ENCODE measurements at regions not wholly inside any gene's neighbourhood (a gene's known extent, or its start where the extent isn't known, plus 50 kb on each side); places are given as distances from the start of the nearest gene placed in this dataset.

- no peak for TF ChIP-seq CTCF (IDR thresholded peaks at IDR 0.05; ENCODE audit: control extremely low read depth, extremely low read depth)
Measured at GRCh38 chr12:97047361-97047760, 140.3 kb downstream of the NEDD1 start.

DNA sequence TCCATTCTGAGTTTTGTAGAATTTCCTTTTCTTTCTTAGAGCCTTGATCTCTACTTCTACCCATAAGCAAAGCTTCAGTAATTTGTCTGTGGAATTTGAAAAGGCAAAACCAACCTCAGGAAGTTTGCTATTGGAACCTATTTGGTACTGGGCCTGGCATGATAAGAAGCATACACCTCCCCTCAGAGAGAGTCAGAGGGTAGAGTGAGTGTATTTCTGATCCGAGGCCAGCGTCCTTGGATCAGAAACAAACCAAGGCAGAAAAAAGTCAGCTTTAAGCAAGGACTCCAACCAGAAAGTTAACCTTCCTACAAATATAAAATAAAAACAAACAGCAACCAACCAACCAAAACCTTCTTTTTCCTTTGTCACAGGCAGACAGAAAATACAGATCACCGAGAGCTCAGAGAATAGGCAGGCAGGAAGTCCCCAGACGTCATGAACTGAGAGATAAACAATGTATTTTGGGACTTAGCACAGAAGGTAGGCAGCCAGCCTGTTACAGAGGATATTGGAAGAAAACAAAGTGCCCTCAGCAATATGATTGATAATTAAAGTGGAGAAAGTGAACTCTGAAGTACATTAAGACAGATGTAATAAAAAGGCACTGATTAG is 141.5 kb downstream of the NEDD1 start:
- Histone ChIP-seq H3K4me1 (ENCODE audit: control insufficient read depth in 5 of 5, insufficient read depth in 5 of 5, low read length in 5 of 5) (peaks cover 0 to 3% (median 0%) of the 10 kb centered on the region in 5 donors), H3K9ac (ENCODE audit: insufficient read depth in 1 of 2, low read length in 2 of 2) (no peak overlapping the region), H3K27ac (ENCODE audit: low read depth in 1 of 2, low read length in 1 of 2) (no peak overlapping the region), H3K4me3 (no peak overlapping the region), H3K27me3 (ENCODE audit: control insufficient read depth in 3 of 3, insufficient read depth in 3 of 3, low read length in 2 of 3) (no peaks in the 10 kb centered on the region), H3K9me3 (ENCODE audit: control insufficient read depth in 4 of 4, insufficient read depth in 3 of 4, low read length in 3 of 4) (no peaks in the 10 kb centered on the region), H3K36me3 (ENCODE audit: control insufficient read depth in 4 of 4, insufficient read depth in 4 of 4, low read length in 4 of 4) (no peaks in the 10 kb centered on the region)
- DNase-seq (peak in 1 of 3 donors; percentile 22), ATAC-seq (ENCODE audit: insufficient read depth, low FRiP score) (no peak)
- no peak for TF ChIP-seq CTCF (IDR thresholded peaks at IDR 0.05; ENCODE audit: control extremely low read depth, extremely low read depth)
- 46 to 50% methylated on average over 4 of the region's 4 CpGs for WGBS, 2 donors

More at GRCh38 chr12:97047361-97047760, 140.3 kb downstream of the NEDD1 start:
- Histone ChIP-seq H3K27me3 (ENCODE audit: control insufficient read depth in 3 of 3, insufficient read depth in 3 of 3, low read length in 2 of 3) (no peaks in the 10 kb centered on the region), H3K4me1 (ENCODE audit: control insufficient read depth in 5 of 5, insufficient read depth in 5 of 5, low read length in 5 of 5) (peaks cover 0 to 3% (median 0%) of the 10 kb centered on the region in 5 donors), H3K9me3 (ENCODE audit: control insufficient read depth in 4 of 4, insufficient read depth in 3 of 4, low read length in 3 of 4) (no peaks in the 10 kb centered on the region), H3K27ac (ENCODE audit: low read depth in 1 of 2, low read length in 1 of 2) (no peak overlapping the region), H3K4me3 (no peak overlapping the region), H3K36me3 (ENCODE audit: control insufficient read depth in 4 of 4, insufficient read depth in 4 of 4, low read length in 4 of 4) (no peaks in the 10 kb centered on the region), H3K9ac (ENCODE audit: insufficient read depth in 1 of 2, low read length in 2 of 2) (no peak overlapping the region)
- no peak for DNase-seq
- ATAC-seq (ENCODE audit: insufficient read depth, low FRiP score) = no peak

- H3K9me3 ChIP-seq (ENCODE audit: control insufficient read depth in 4 of 4, insufficient read depth in 3 of 4, low read length in 3 of 4) = no peaks in the 10 kb centered on the region
- no peaks in the 10 kb centered on the region for H3K27me3 ChIP-seq (ENCODE audit: control insufficient read depth in 3 of 3, insufficient read depth in 3 of 3, low read length in 2 of 3)
- H3K4me1 ChIP-seq (ENCODE audit: control insufficient read depth in 5 of 5, insufficient read depth in 5 of 5, low read length in 5 of 5) = peaks cover 0 to 3% (median 0%) of the 10 kb centered on the region in 5 donors
- TF ChIP-seq CTCF (IDR thresholded peaks at IDR 0.05; ENCODE audit: control extremely low read depth, extremely low read depth) = no peak
- 72 to 76% methylated on average over 5 of the region's 5 CpGs for WGBS, 2 donors
- no peak overlapping the region for H3K4me3 ChIP-seq
- H3K27ac ChIP-seq (ENCODE audit: low read depth in 1 of 2, low read length in 1 of 2) = no peak overlapping the region
- ATAC-seq (ENCODE audit: insufficient read depth, low FRiP score) = no peak
- no peak overlapping the region for H3K9ac ChIP-seq (ENCODE audit: insufficient read depth in 1 of 2, low read length in 2 of 2)
- no peaks in the 10 kb centered on the region for H3K36me3 ChIP-seq (ENCODE audit: control insufficient read depth in 4 of 4, insufficient read depth in 4 of 4, low read length in 4 of 4)
- no peak for DNase-seq
Measured at GRCh38 chr12:97050509-97050908, 143.5 kb downstream of the NEDD1 start.

- DNase-seq (no peak), ATAC-seq (ENCODE audit: insufficient read depth, low FRiP score) (no peak)
- no peak overlapping the region for H3K9ac ChIP-seq (ENCODE audit: insufficient read depth in 1 of 2, low read length in 2 of 2)
- peaks cover 0 to 3% (median 0%) of the 10 kb centered on the region in 5 donors for H3K4me1 ChIP-seq (ENCODE audit: control insufficient read depth in 5 of 5, insufficient read depth in 5 of 5, low read length in 5 of 5)
- no peak overlapping the region for H3K27ac ChIP-seq (ENCODE audit: low read depth in 1 of 2, low read length in 1 of 2)
- H3K27me3 ChIP-seq (ENCODE audit: control insufficient read depth in 3 of 3, insufficient read depth in 3 of 3, low read length in 2 of 3) = no peaks in the 10 kb centered on the region
- H3K4me3 ChIP-seq = no peak overlapping the region
- no peak for TF ChIP-seq CTCF (IDR thresholded peaks at IDR 0.05; ENCODE audit: control extremely low read depth, extremely low read depth)
- WGBS, 2 donors = 93 to 95% methylated on average over 2 of the region's 2 CpGs
- H3K9me3 ChIP-seq (ENCODE audit: control insufficient read depth in 4 of 4, insufficient read depth in 3 of 4, low read length in 3 of 4) = no peaks in the 10 kb centered on the region
- no peaks in the 10 kb centered on the region for H3K36me3 ChIP-seq (ENCODE audit: control insufficient read depth in 4 of 4, insufficient read depth in 4 of 4, low read length in 4 of 4)
Measured at GRCh38 chr12:97051341-97051740, 144.3 kb downstream of the NEDD1 start.

All from lung (tissue), 11 donors.